ENCODE measurements at regions not wholly inside any gene's neighbourhood (a gene's known extent, or its start where the extent isn't known, plus 50 kb on each side); places are given as distances from the start of the nearest gene placed in this dataset.

GRCh38 chr15:29933042-29933803 is 111.0 kb upstream of the TJP1 start:
- no peak for TF ChIP-seq CTCF (IDR thresholded peaks at IDR 0.05; ENCODE audit: low read depth, low read length)
- no peak for TF ChIP-seq POLR2A (IDR thresholded peaks at IDR 0.05; ENCODE audit: extremely low read depth, insufficient read length)

Data from NB4 (cell line).